Lower lobe of right lung (tissue), 2 donors: ENCODE measurements at regions not wholly inside any gene's neighbourhood (a gene's known extent, or its start where the extent isn't known, plus 50 kb on each side); places are given as distances from the start of the nearest gene placed in this dataset.

Experiments
- ATAC-seq, 2 donors: fragments of 200-7000 bp; cut with Tn5 transposase; one replicate each; pipeline ENCODE4 v1.9.1; 2020 to 2022; ENCODE audit warnings: mild to moderate bottlenecking in 2 of 2, moderate library complexity in 2 of 2
- DNase-seq: peaks from one replicate; pipeline ENCODE4 v3.0.0-alpha.2; 2020
- H3K27ac ChIP-seq: fragments of 200-600 bp; one replicate; pipeline ENCODE4 v1.8.0; 2022
- H3K27me3 ChIP-seq: fragments of 200-600 bp; one replicate; pipeline ENCODE4 v1.8.0; 2022; ENCODE audit warnings: low read depth
- H3K36me3 ChIP-seq: fragments of 200-600 bp; one replicate; pipeline ENCODE4 v1.8.0; 2022; ENCODE audit warnings: mild to moderate bottlenecking
- H3K4me1 ChIP-seq: fragments of 200-600 bp; one replicate; pipeline ENCODE4 v1.8.0; 2022
- H3K4me3 ChIP-seq: fragments of 200-600 bp; one replicate; pipeline ENCODE4 v1.8.0; 2022; ENCODE audit warnings: mild to moderate bottlenecking
- H3K9me3 ChIP-seq: fragments of 200-600 bp; one replicate; pipeline ENCODE4 v1.8.0; 2022
- intact Hi-C: fragments of 100-400 bp; cut with DNase I; formaldehyde crosslinking; loops from one replicate; pipeline ENCODE4 v1.11.0; 2022
- TF ChIP-seq, protein P1 (sequence below): fragments of 200-600 bp; IDR thresholded peaks from one replicate; pipeline ENCODE4 v1.8.0; 2022; ENCODE audit warnings: antibody characterized with exemption, mild to moderate bottlenecking
- donor health status: DM: no; HTN: yes; CAD: no; lungs with severe emphysema.

GRCh38 chr2:7736646-7737305 lies 819.6 kb downstream of the RNF144A start:
- ATAC-seq = no peak
- intact Hi-C loops = no loop called here
- Histone ChIP-seq H3K27ac (no peak overlapping the region), H3K4me3 (no peak overlapping the region), H3K36me3 (no peaks in the 10 kb centered on the region), H3K27me3 (no peaks in the 10 kb centered on the region), H3K9me3 (no peaks in the 10 kb centered on the region), H3K4me1 (no peaks in the 10 kb centered on the region)
- TF ChIP-seq, protein P1, sequence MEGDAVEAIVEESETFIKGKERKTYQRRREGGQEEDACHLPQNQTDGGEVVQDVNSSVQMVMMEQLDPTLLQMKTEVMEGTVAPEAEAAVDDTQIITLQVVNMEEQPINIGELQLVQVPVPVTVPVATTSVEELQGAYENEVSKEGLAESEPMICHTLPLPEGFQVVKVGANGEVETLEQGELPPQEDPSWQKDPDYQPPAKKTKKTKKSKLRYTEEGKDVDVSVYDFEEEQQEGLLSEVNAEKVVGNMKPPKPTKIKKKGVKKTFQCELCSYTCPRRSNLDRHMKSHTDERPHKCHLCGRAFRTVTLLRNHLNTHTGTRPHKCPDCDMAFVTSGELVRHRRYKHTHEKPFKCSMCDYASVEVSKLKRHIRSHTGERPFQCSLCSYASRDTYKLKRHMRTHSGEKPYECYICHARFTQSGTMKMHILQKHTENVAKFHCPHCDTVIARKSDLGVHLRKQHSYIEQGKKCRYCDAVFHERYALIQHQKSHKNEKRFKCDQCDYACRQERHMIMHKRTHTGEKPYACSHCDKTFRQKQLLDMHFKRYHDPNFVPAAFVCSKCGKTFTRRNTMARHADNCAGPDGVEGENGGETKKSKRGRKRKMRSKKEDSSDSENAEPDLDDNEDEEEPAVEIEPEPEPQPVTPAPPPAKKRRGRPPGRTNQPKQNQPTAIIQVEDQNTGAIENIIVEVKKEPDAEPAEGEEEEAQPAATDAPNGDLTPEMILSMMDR = no peak
- no peak for DNase-seq

DNA sequence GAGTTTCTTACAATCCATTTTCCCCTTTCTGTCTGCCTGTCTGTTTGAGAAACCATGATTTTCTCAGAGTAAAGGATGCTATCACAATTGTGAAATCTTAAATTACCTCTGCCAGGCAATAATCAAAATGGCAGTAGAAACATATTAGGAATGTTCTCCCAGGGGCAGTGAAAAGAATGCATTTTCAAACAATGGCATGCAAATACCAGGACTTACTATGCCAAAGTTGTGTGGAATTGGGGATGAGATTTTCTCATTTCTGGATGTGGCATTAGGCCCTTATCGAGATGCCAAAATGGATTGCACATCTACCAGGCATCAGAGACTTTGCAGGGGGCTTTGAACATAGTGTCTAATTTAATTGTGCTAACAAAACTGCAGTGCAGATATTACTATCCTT lies 821.4 kb downstream of the RNF144A start:
- no peaks in the 10 kb centered on the region for H3K9me3 ChIP-seq
- TF ChIP-seq, protein P1 = no peak
- intact Hi-C loops = no loop called here
- no peak overlapping the region for H3K27ac ChIP-seq
- no peaks in the 10 kb centered on the region for H3K4me1 ChIP-seq
- no peaks in the 10 kb centered on the region for H3K27me3 ChIP-seq
- DNase-seq = no peak
- H3K4me3 ChIP-seq = no peak overlapping the region
- H3K36me3 ChIP-seq = no peaks in the 10 kb centered on the region
- ATAC-seq = no peak

DNA sequence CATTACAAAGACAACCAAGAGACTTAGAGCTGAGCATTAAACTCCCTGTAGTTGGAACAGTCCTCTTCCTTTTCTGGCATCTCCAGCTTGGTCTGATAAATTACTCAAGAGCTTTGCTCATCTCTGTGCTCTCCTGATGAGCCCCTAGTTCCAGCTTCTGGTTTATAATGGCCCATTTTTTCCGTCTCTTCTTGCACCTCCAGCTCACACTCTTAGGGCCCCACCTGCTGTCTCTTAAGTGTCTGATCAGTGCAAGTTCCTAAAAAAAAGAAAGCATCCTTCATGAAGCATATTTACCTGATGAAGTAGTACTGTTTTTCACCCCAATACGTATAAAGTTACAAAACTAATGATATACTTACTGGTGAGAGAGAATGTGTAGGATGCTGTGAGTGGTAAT lies 822.9 kb downstream of the RNF144A start:
- DNase-seq = no peak
- no peaks in the 10 kb centered on the region for H3K27me3 ChIP-seq
- intact Hi-C loops = no loop called here
- TF ChIP-seq, protein P1 = no peak
- no peak for ATAC-seq
- no peaks in the 10 kb centered on the region for H3K36me3 ChIP-seq
- no peaks in the 10 kb centered on the region for H3K4me1 ChIP-seq
- H3K4me3 ChIP-seq = no peak overlapping the region
- H3K27ac ChIP-seq = no peak overlapping the region
- no peaks in the 10 kb centered on the region for H3K9me3 ChIP-seq

DNA sequence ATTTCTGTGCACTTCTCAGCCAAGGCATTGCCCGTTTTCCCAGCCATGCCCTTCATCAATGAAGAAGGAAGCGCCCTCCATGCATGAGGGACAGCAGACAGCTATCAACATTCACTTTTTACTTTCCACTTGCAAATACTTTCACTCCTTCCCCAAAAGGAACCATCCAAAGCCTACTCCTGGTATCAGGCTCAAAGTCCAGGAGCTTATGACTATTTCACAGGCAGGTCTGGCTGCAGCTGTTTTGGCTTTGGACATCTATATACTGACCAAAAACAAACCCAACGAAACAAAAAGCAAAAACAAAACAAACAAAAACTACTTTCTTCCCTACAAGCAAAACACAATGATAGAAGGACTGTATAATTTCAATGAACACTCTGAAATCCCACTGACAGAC lies 825.1 kb downstream of the RNF144A start:
- TF ChIP-seq, protein P1 = no peak
- Histone ChIP-seq H3K4me3 (no peak overlapping the region), H3K36me3 (no peaks in the 10 kb centered on the region), H3K4me1 (no peaks in the 10 kb centered on the region), H3K27ac (no peak overlapping the region), H3K27me3 (no peaks in the 10 kb centered on the region), H3K9me3 (no peaks in the 10 kb centered on the region)
- DNase-seq = no peak
- no peak for ATAC-seq
- intact Hi-C loops = no loop called here

- Histone ChIP-seq H3K9me3 (no peaks in the 10 kb centered on the region), H3K36me3 (no peaks in the 10 kb centered on the region), H3K4me3 (no peak overlapping the region), H3K27ac (no peak overlapping the region), H3K27me3 (no peaks in the 10 kb centered on the region), H3K4me1 (no peaks in the 10 kb centered on the region)
- intact Hi-C loops = no loop called here
- TF ChIP-seq, protein P1 = no peak
- ATAC-seq (peak; percentile 56 to 59), DNase-seq (no peak)
These were observed 827.6 kb downstream of the RNF144A start for GRCh38 chr2:7744827-7745226.
